OCI-LY1 (cell line): ENCODE measurements at regions not wholly inside any gene's neighbourhood (a gene's known extent, or its start where the extent isn't known, plus 50 kb on each side); places are given as distances from the start of the nearest gene placed in this dataset.

Experiments
- EZH2 ChIP-seq: fragments of 200-600 bp; sonication (generic), shearing (Covaris generic); IDR thresholded peaks from 2 replicates; pipeline ENCODE4 v1.8.0; 2017; ENCODE audit warnings: borderline replicate concordance, mixed run types, mild to moderate bottlenecking, antibody characterized with exemption, low read length, moderate library complexity, mixed read lengths
- TF ChIP-seq, protein P1 (sequence below): fragments of 200-600 bp; sonication (generic), shearing (Covaris generic); IDR thresholded peaks from 2 replicates; pipeline ENCODE4 v1.5.1; 2017; ENCODE audit warnings: mild to moderate bottlenecking, antibody characterized with exemption, low read length, moderate library complexity, mixed read lengths

DNA sequence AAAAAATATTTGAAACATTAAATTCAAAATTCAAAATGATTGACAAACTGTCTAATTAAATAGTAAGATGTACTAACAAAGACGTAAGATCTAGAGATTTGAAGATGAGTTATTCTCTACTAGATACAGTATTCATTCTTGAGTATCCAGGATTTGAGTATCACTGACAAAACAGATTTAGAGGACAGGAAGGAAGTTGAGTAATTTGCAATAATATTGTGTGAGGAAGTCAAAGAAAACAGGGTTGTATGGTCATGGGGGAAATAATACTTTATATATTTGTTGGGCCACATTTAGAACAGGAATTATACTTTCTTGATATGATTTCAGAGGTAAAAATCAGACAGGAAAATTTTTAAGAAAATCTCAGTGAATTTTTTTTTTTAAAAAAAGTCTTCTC is 393.1 kb upstream of the CDIN1 start:
- TF ChIP-seq, protein P1, sequence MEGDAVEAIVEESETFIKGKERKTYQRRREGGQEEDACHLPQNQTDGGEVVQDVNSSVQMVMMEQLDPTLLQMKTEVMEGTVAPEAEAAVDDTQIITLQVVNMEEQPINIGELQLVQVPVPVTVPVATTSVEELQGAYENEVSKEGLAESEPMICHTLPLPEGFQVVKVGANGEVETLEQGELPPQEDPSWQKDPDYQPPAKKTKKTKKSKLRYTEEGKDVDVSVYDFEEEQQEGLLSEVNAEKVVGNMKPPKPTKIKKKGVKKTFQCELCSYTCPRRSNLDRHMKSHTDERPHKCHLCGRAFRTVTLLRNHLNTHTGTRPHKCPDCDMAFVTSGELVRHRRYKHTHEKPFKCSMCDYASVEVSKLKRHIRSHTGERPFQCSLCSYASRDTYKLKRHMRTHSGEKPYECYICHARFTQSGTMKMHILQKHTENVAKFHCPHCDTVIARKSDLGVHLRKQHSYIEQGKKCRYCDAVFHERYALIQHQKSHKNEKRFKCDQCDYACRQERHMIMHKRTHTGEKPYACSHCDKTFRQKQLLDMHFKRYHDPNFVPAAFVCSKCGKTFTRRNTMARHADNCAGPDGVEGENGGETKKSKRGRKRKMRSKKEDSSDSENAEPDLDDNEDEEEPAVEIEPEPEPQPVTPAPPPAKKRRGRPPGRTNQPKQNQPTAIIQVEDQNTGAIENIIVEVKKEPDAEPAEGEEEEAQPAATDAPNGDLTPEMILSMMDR, result no peak
- no peak for TF ChIP-seq EZH2
